Cardiac muscle cell (in vitro differentiated cells and primary cell): ENCODE measurements at regions not wholly inside any gene's neighbourhood (a gene's known extent, or its start where the extent isn't known, plus 50 kb on each side); places are given as distances from the start of the nearest gene placed in this dataset.
A peak's percentile ranks its signal among the peaks of the same experiment; 100 is the strongest.

Experiments used
- DNase-seq, 2 donors: peaks; one replicate each; pipeline versions ENCODE4 v3.0.0 to v3.0.0-alpha.2; 2010 to 2017; ENCODE audit warnings: low read depth in 1 of 2, low spot score in 1 of 2
- H3K27ac ChIP-seq: fragments of 200-600 bp; sonication (generic); 2 replicates; pipeline ENCODE4 v1.5.1; 2016
- H3K27me3 ChIP-seq: fragments of 200-600 bp; sonication (generic); 2 replicates; pipeline ENCODE4 v1.6.0; 2016; ENCODE audit warnings: control low read depth
- H3K36me3 ChIP-seq: fragments of 200-600 bp; sonication (generic); 2 replicates; pipeline ENCODE4 v1.5.1; 2016; ENCODE audit warnings: control low read depth
- H3K4me1 ChIP-seq: fragments of 200-600 bp; sonication (generic); 2 replicates; pipeline ENCODE4 v1.8.1; 2017; ENCODE audit warnings: low read depth, mild to moderate bottlenecking, mixed run types
- H3K4me3 ChIP-seq: fragments of 200-600 bp; sonication (generic); 2 replicates; pipeline ENCODE4 v1.5.1; 2016; ENCODE audit warnings: mild to moderate bottlenecking
- H3K9me3 ChIP-seq: fragments of 200-600 bp; sonication (generic); 2 replicates; pipeline ENCODE4 v1.5.1; 2017; ENCODE audit warnings: low read depth, mild to moderate bottlenecking, control low read depth
- CTCF ChIP-seq: IDR thresholded peaks from 2 replicates; pipeline ENCODE4 v1.5.1; 2012; ENCODE audit warnings: low read depth, mild to moderate bottlenecking, low read length

- peaks cover 12% of the 10 kb centered on the region for H3K27me3 ChIP-seq
- no peak for TF ChIP-seq CTCF
- H3K4me3 ChIP-seq: no peak overlapping the region
- H3K27ac ChIP-seq: no peak overlapping the region
- no peaks in the 10 kb centered on the region for H3K9me3 ChIP-seq
- DNase-seq: peak in 1 of 2 donors; percentile 66
- H3K36me3 ChIP-seq: no peaks in the 10 kb centered on the region
- H3K4me1 ChIP-seq: no peaks in the 10 kb centered on the region
Measured at GRCh38 chr11:32325187-32325586, 110.2 kb downstream of the WT1 start.

- Histone ChIP-seq H3K4me1 (no peaks in the 10 kb centered on the region), H3K4me3 (no peak overlapping the region), H3K27ac (no peak overlapping the region), H3K36me3 (no peaks in the 10 kb centered on the region), H3K27me3 (peaks cover 6% of the 10 kb centered on the region), H3K9me3 (no peaks in the 10 kb centered on the region)
- DNase-seq: no peak
- TF ChIP-seq CTCF: no peak
Measured at GRCh38 chr11:32325725-32326124, 109.6 kb downstream of the WT1 start.

- H3K4me3 ChIP-seq: no peak overlapping the region
Measured at GRCh38 chr11:32326522-32326921, 108.8 kb downstream of the WT1 start.

GRCh38 chr11:32328392-32328791, 106.9 kb downstream of the WT1 start:
- Histone ChIP-seq H3K36me3 (no peaks in the 10 kb centered on the region), H3K9me3 (no peaks in the 10 kb centered on the region), H3K4me3 (no peak overlapping the region), H3K27ac (no peak overlapping the region), H3K27me3 (peaks cover 23% of the 10 kb centered on the region), H3K4me1 (no peaks in the 10 kb centered on the region)
- no peak for TF ChIP-seq CTCF
- DNase-seq: no peak

More at GRCh38 chr11:32326522-32326921, 108.8 kb downstream of the WT1 start:
- Histone ChIP-seq H3K4me1 (no peaks in the 10 kb centered on the region), H3K27me3 (peaks cover 7% of the 10 kb centered on the region), H3K9me3 (no peaks in the 10 kb centered on the region), H3K36me3 (no peaks in the 10 kb centered on the region), H3K27ac (no peak overlapping the region)
- peak in 1 of 2 donors; percentile 50 for DNase-seq
- TF ChIP-seq CTCF: no peak

- Histone ChIP-seq H3K4me1 (no peaks in the 10 kb centered on the region), H3K27me3 (peaks cover 36% of the 10 kb centered on the region), H3K27ac (no peak overlapping the region), H3K9me3 (no peaks in the 10 kb centered on the region), H3K4me3 (no peak overlapping the region), H3K36me3 (no peaks in the 10 kb centered on the region)
- TF ChIP-seq CTCF: no peak
- peak in 1 of 2 donors; percentile 73 for DNase-seq
Measured at GRCh38 chr11:32331098-32331497, 104.2 kb downstream of the WT1 start.

- Histone ChIP-seq H3K27ac (no peak overlapping the region), H3K36me3 (no peaks in the 10 kb centered on the region), H3K9me3 (no peaks in the 10 kb centered on the region), H3K4me1 (no peaks in the 10 kb centered on the region), H3K4me3 (no peak overlapping the region), H3K27me3 (peaks cover 36% of the 10 kb centered on the region)
- DNase-seq: no peak
- TF ChIP-seq CTCF: no peak
Measured at GRCh38 chr11:32331792-32332191, 103.5 kb downstream of the WT1 start.
